ENCODE measurements at regions not wholly inside any gene's neighbourhood (a gene's known extent, or its start where the extent isn't known, plus 50 kb on each side); places are given as distances from the start of the nearest gene placed in this dataset.

DNA sequence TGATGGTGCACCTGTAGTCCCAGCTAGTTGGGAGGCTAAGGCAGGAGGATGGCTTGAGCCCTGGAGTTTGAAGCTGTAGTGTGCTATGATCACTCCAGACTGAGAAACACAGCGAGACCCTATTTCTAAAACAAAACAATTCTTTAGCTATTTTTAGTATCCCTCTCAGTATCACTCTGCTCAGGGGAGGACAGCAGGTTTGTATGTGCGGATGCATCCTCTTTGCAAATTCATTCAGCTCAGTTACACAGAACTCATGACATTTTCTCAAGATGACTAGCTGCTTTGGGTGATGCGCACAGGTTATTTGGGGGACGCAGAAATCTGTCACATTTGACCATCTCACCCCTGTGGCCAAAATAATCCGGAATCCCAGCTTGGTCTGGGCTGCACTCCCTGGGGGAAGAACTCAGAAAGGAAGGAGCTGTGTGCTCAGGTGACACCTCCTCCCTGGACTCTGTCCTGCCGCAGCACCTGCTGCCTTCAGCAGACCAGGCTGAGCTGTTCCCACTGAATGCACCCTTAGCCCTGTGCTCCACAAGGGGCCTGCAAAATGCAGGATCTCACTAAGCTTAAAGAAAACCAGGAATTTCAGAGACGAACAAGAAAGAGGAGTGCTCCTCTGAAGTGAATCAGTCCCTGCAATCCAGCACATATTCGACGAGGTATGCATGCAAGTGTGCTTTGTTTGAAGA lies 89.5 kb upstream of the PGBD5 start:
- TF ChIP-seq, protein P1, sequence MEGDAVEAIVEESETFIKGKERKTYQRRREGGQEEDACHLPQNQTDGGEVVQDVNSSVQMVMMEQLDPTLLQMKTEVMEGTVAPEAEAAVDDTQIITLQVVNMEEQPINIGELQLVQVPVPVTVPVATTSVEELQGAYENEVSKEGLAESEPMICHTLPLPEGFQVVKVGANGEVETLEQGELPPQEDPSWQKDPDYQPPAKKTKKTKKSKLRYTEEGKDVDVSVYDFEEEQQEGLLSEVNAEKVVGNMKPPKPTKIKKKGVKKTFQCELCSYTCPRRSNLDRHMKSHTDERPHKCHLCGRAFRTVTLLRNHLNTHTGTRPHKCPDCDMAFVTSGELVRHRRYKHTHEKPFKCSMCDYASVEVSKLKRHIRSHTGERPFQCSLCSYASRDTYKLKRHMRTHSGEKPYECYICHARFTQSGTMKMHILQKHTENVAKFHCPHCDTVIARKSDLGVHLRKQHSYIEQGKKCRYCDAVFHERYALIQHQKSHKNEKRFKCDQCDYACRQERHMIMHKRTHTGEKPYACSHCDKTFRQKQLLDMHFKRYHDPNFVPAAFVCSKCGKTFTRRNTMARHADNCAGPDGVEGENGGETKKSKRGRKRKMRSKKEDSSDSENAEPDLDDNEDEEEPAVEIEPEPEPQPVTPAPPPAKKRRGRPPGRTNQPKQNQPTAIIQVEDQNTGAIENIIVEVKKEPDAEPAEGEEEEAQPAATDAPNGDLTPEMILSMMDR (IDR thresholded peaks at IDR 0.05), result no peak
- TF ChIP-seq POLR2A (IDR thresholded peaks at IDR 0.05), result no peak
